ENCODE measurements at regions not wholly inside any gene's neighbourhood (a gene's known extent, or its start where the extent isn't known, plus 50 kb on each side); places are given as distances from the start of the nearest gene placed in this dataset.

GRCh38 chr9:14372437-14373335 lies 58.7 kb upstream of the NFIB start:
- DNase-seq, result no peak
- no peak overlapping the region for H3K4me3 ChIP-seq
- H3K9me3 ChIP-seq, result no peaks in the 10 kb centered on the region
- peaks cover 0 to 11% (median 2%) of the 10 kb centered on the region in 6 donors for H3K4me1 ChIP-seq
- WGBS, 5 donors, result 26 to 49% (median 40%) methylated on average over 4 of the region's 4 CpGs
- intact Hi-C loops (cut with DNase I; ENCODE audit: low total_unique reads), result no loop called here
- TF ChIP-seq POLR2AphosphoS5 (IDR thresholded peaks at IDR 0.05) (no peak), POLR2A (IDR thresholded peaks at IDR 0.05) (no peak), CTCF (IDR thresholded peaks at IDR 0.05 in 8 of 11, conservative IDR thresholded peaks at IDR 0.05 in 3 of 11) (no peak)
- no peak overlapping the region for H3K27ac ChIP-seq
- no peaks in the 10 kb centered on the region for H3K36me3 ChIP-seq
- no peaks in the 10 kb centered on the region for H3K27me3 ChIP-seq (replicated peaks in 1 of 7)

- no peak for DNase-seq
- intact Hi-C loops (cut with DNase I; ENCODE audit: low total_unique reads), result no loop called here
- Histone ChIP-seq H3K27ac (no peak overlapping the region), H3K27me3 (replicated peaks in 1 of 7) (peaks cover 0 to 7% (median 0%) of the 10 kb centered on the region in 7 donors), H3K4me3 (no peak overlapping the region), H3K4me1 (peaks cover 0 to 11% (median 2%) of the 10 kb centered on the region in 6 donors), H3K36me3 (no peaks in the 10 kb centered on the region), H3K9me3 (no peaks in the 10 kb centered on the region)
- TF ChIP-seq CTCF (IDR thresholded peaks at IDR 0.05 in 8 of 11, conservative IDR thresholded peaks at IDR 0.05 in 3 of 11) (no peak), POLR2A (IDR thresholded peaks at IDR 0.05) (no peak), POLR2AphosphoS5 (IDR thresholded peaks at IDR 0.05) (no peak)
- 89 to 92% (median 90%) methylated on average over 6 of the region's 6 CpGs for WGBS, 5 donors
These were observed 55.1 kb upstream of the NFIB start for GRCh38 chr9:14369011-14369410.

GRCh38 chr9:14366076-14366475 lies 52.1 kb upstream of the NFIB start:
- H3K36me3 ChIP-seq, result no peaks in the 10 kb centered on the region
- WGBS, 5 donors, result 36 to 59% (median 47%) methylated on average over 10 of the region's 10 CpGs
- intact Hi-C loops (cut with DNase I; ENCODE audit: low total_unique reads), result no loop called here
- no peak overlapping the region for H3K27ac ChIP-seq
- no peak overlapping the region for H3K4me3 ChIP-seq
- peaks cover 0 to 7% (median 0%) of the 10 kb centered on the region in 7 donors for H3K27me3 ChIP-seq (replicated peaks in 1 of 7)
- no peak for DNase-seq
- TF ChIP-seq CTCF (IDR thresholded peaks at IDR 0.05 in 8 of 11, conservative IDR thresholded peaks at IDR 0.05 in 3 of 11), result no peak
- TF ChIP-seq POLR2AphosphoS5 (IDR thresholded peaks at IDR 0.05), result no peak
- TF ChIP-seq POLR2A (IDR thresholded peaks at IDR 0.05), result no peak
- no peaks in the 10 kb centered on the region for H3K9me3 ChIP-seq
- no peaks in the 10 kb centered on the region for H3K4me1 ChIP-seq

GRCh38 chr9:14365670-14366069 lies 51.7 kb upstream of the NFIB start:
- 80 to 94% (median 83%) methylated on average over 3 of the region's 3 CpGs for WGBS, 5 donors
- no peak for DNase-seq
- no peaks in the 10 kb centered on the region for H3K9me3 ChIP-seq
- intact Hi-C loops (cut with DNase I; ENCODE audit: low total_unique reads), result no loop called here
- no peaks in the 10 kb centered on the region for H3K4me1 ChIP-seq
- peaks cover 0 to 7% (median 0%) of the 10 kb centered on the region in 7 donors for H3K27me3 ChIP-seq (replicated peaks in 1 of 7)
- H3K4me3 ChIP-seq, result no peak overlapping the region
- no peaks in the 10 kb centered on the region for H3K36me3 ChIP-seq
- TF ChIP-seq POLR2AphosphoS5 (IDR thresholded peaks at IDR 0.05), result no peak
- H3K27ac ChIP-seq, result no peak overlapping the region

Small RNA genes lying in the stretch of these regions (small RNA-seq; reads per million reads assigned to genes)
- gene AL159169.1, result 0 reads per million in 4 donors
